OCI-LY7 (cell line): ENCODE measurements at regions not wholly inside any gene's neighbourhood (a gene's known extent, or its start where the extent isn't known, plus 50 kb on each side); places are given as distances from the start of the nearest gene placed in this dataset.

Experiments
- CTCF ChIP-seq: fragments of 200-600 bp; sonication (generic); conservative IDR thresholded peaks from 2 replicates; pipeline ENCODE4 v1.5.1; 2014; ENCODE audit warnings: mild to moderate bottlenecking, antibody characterized with exemption, low read length, moderate library complexity, mixed read lengths
- EZH2phosphoT487 ChIP-seq: fragments of 200-600 bp; sonication (generic); IDR thresholded peaks from 2 replicates; pipeline ENCODE4 v1.6.1; 2018; ENCODE audit warnings: low read depth, borderline replicate concordance, mild to moderate bottlenecking, mixed run types, antibody characterized with exemption, low read length, moderate library complexity, mixed read lengths

- TF ChIP-seq CTCF (peak; percentile 42), EZH2phosphoT487 (no peak)
Observed at GRCh38 chr13:53382008-53382407, 353.4 kb downstream of the OLFM4 start.
